Muscle layer of duodenum (tissue), 2 donors: ENCODE measurements at regions not wholly inside any gene's neighbourhood (a gene's known extent, or its start where the extent isn't known, plus 50 kb on each side); places are given as distances from the start of the nearest gene placed in this dataset.

Experiments
- H3K27ac ChIP-seq: one replicate; pipeline ENCODE4 v1.7.0; 2013; ENCODE audit warnings: mild to moderate bottlenecking, low read length
- H3K27me3 ChIP-seq: one replicate; pipeline ENCODE4 v1.7.0; 2013; ENCODE audit warnings: low read depth, mild to moderate bottlenecking, control low read depth, low read length
- H3K36me3 ChIP-seq, 2 donors: one replicate each; pipeline ENCODE4 v1.7.0; 2013; ENCODE audit warnings: low read length in 2 of 2, control low read depth in 1 of 2, mild to moderate bottlenecking in 1 of 2; ENCODE audit not compliant: insufficient read depth in 2 of 2, control insufficient read depth in 1 of 2
- H3K4me1 ChIP-seq, 2 donors: one replicate each; pipeline ENCODE4 v1.7.0; 2013; ENCODE audit warnings: low read length in 2 of 2, mild to moderate bottlenecking in 2 of 2, control low read depth in 1 of 2, moderate library complexity in 1 of 2; ENCODE audit not compliant: insufficient read depth in 2 of 2, control insufficient read depth in 1 of 2
- H3K4me3 ChIP-seq, 2 donors: one replicate each; pipeline ENCODE4 v1.7.0; 2013; ENCODE audit warnings: low read length in 2 of 2, low read depth in 1 of 2, mild to moderate bottlenecking in 1 of 2
- H3K9me3 ChIP-seq, 2 donors: one replicate each; pipeline ENCODE4 v1.7.0; 2013; ENCODE audit warnings: low read length in 2 of 2, control low read depth in 1 of 2, mild to moderate bottlenecking in 1 of 2; ENCODE audit not compliant: control insufficient read depth in 1 of 2
- donor health status: healthy.

GRCh38 chr6:147868427-147869190, 360.1 kb downstream of the SAMD5 start:
- Histone ChIP-seq H3K9me3 (no peaks in the 10 kb centered on the region), H3K4me1 (peaks cover 0 to 3% of the 10 kb centered on the region in 2 donors), H3K36me3 (no peaks in the 10 kb centered on the region), H3K27me3 (no peaks in the 10 kb centered on the region), H3K27ac (no peak overlapping the region), H3K4me3 (no peak overlapping the region)

- Histone ChIP-seq H3K4me3 (no peak overlapping the region), H3K36me3 (no peaks in the 10 kb centered on the region), H3K9me3 (no peaks in the 10 kb centered on the region), H3K27ac (no peak overlapping the region), H3K4me1 (peaks cover 0 to 3% of the 10 kb centered on the region in 2 donors), H3K27me3 (no peaks in the 10 kb centered on the region)
These were observed 360.7 kb downstream of the SAMD5 start for GRCh38 chr6:147869201-147869600.

- Histone ChIP-seq H3K27ac (no peak overlapping the region), H3K36me3 (no peaks in the 10 kb centered on the region), H3K4me3 (no peak overlapping the region), H3K4me1 (peaks cover 0 to 3% of the 10 kb centered on the region in 2 donors), H3K27me3 (no peaks in the 10 kb centered on the region), H3K9me3 (no peaks in the 10 kb centered on the region)
These were observed 361.4 kb downstream of the SAMD5 start for GRCh38 chr6:147869869-147870268.

- Histone ChIP-seq H3K9me3 (no peaks in the 10 kb centered on the region), H3K36me3 (no peaks in the 10 kb centered on the region), H3K27me3 (no peaks in the 10 kb centered on the region), H3K4me1 (peaks cover 0 to 3% of the 10 kb centered on the region in 2 donors), H3K4me3 (no peak overlapping the region), H3K27ac (no peak overlapping the region)
These were observed 362.1 kb downstream of the SAMD5 start for GRCh38 chr6:147870506-147871110.

GRCh38 chr6:147872002-147872401, 363.5 kb downstream of the SAMD5 start:
- peaks cover 0 to 3% of the 10 kb centered on the region in 2 donors for H3K4me1 ChIP-seq
- H3K27ac ChIP-seq = no peak overlapping the region
- no peaks in the 10 kb centered on the region for H3K9me3 ChIP-seq
- no peak overlapping the region for H3K4me3 ChIP-seq
- no peaks in the 10 kb centered on the region for H3K36me3 ChIP-seq
- H3K27me3 ChIP-seq = no peaks in the 10 kb centered on the region

- H3K27me3 ChIP-seq = no peaks in the 10 kb centered on the region
These were observed 365.3 kb downstream of the SAMD5 start for GRCh38 chr6:147873816-147874215.

GRCh38 chr6:147874322-147874721, 365.8 kb downstream of the SAMD5 start:
- Histone ChIP-seq H3K9me3 (no peaks in the 10 kb centered on the region), H3K36me3 (no peaks in the 10 kb centered on the region), H3K4me3 (no peak overlapping the region), H3K27ac (no peak overlapping the region), H3K27me3 (no peaks in the 10 kb centered on the region), H3K4me1 (no peaks in the 10 kb centered on the region)

More at GRCh38 chr6:147873816-147874215, 365.3 kb downstream of the SAMD5 start:
- no peaks in the 10 kb centered on the region for H3K36me3 ChIP-seq
- no peak overlapping the region for H3K27ac ChIP-seq
- no peak overlapping the region for H3K4me3 ChIP-seq
- H3K9me3 ChIP-seq = no peaks in the 10 kb centered on the region
- no peaks in the 10 kb centered on the region for H3K4me1 ChIP-seq

GRCh38 chr6:147879031-147879580, 370.6 kb downstream of the SAMD5 start:
- no peaks in the 10 kb centered on the region for H3K4me1 ChIP-seq
- H3K9me3 ChIP-seq = no peaks in the 10 kb centered on the region
- no peak overlapping the region for H3K4me3 ChIP-seq
- H3K27ac ChIP-seq = no peak overlapping the region
- no peaks in the 10 kb centered on the region for H3K36me3 ChIP-seq
- H3K27me3 ChIP-seq = no peaks in the 10 kb centered on the region

- Histone ChIP-seq H3K36me3 (no peaks in the 10 kb centered on the region), H3K4me3 (no peak overlapping the region), H3K27me3 (no peaks in the 10 kb centered on the region), H3K9me3 (peaks cover 0 to 3% of the 10 kb centered on the region in 2 donors), H3K27ac (no peak overlapping the region), H3K4me1 (no peaks in the 10 kb centered on the region)
These were observed 372.9 kb downstream of the SAMD5 start for GRCh38 chr6:147881432-147881831.

- Histone ChIP-seq H3K4me3 (no peak overlapping the region), H3K27ac (no peak overlapping the region), H3K9me3 (peaks cover 0 to 8% of the 10 kb centered on the region in 2 donors), H3K36me3 (no peaks in the 10 kb centered on the region), H3K27me3 (no peaks in the 10 kb centered on the region), H3K4me1 (no peaks in the 10 kb centered on the region)
These were observed 379.9 kb downstream of the SAMD5 start for GRCh38 chr6:147888374-147888773.

GRCh38 chr6:147891671-147892070, 383.2 kb downstream of the SAMD5 start:
- no peaks in the 10 kb centered on the region for H3K4me1 ChIP-seq
- peaks cover 0 to 3% of the 10 kb centered on the region in 2 donors for H3K9me3 ChIP-seq
- no peaks in the 10 kb centered on the region for H3K36me3 ChIP-seq
- H3K27ac ChIP-seq = no peak overlapping the region
- no peaks in the 10 kb centered on the region for H3K27me3 ChIP-seq
- H3K4me3 ChIP-seq = no peak overlapping the region
